Stimulated activated CD4-positive, alpha-beta T cell treated with anti-CD3 and anti-CD28 coated beads, Interleukin-15, amount 100 ng/mL, for 48 hours (primary cell): ENCODE measurements at regions not wholly inside any gene's neighbourhood (a gene's known extent, or its start where the extent isn't known, plus 50 kb on each side); places are given as distances from the start of the nearest gene placed in this dataset.

Experiments
- DNase-seq, 2 donors: peaks; one replicate each; pipeline ENCODE4 v3.0.0-alpha.2; 2020; ENCODE audit warnings: low read depth in 2 of 2

DNA sequence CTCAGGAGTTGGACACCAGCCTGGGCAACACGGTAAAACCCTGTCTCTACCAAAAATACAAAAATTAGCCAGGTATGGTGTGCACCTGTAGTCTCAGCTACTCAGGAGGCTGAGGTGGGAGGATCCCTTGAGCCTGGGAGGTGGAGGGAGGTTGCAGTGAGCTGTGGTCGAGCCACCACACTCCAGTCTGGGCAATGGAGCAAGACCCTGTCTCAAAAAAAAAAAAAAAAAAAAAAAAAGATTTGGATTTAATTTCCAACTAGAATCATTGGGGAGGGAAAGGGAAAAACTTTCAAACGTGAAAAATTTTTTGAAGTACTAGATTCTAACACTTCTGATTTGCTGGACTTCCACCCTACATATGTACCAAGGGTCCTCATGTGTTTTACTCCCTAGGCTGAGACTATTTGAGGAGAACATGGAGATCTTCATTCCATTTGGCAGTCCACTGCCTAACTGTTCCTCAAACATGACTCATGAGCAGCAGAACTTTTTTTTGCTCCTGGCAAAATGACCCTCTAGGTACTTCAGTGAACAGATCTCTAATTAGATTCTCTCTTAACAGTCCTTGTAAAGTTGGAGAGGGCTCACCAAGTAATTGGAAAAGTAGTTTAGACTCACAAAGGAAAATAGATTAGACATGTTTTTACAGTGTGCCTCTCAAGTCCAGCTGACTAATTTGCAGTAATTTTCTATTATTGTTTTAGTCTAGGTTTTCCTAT is 267.6 kb downstream of the METTL4 start:
- no peak for DNase-seq

DNA sequence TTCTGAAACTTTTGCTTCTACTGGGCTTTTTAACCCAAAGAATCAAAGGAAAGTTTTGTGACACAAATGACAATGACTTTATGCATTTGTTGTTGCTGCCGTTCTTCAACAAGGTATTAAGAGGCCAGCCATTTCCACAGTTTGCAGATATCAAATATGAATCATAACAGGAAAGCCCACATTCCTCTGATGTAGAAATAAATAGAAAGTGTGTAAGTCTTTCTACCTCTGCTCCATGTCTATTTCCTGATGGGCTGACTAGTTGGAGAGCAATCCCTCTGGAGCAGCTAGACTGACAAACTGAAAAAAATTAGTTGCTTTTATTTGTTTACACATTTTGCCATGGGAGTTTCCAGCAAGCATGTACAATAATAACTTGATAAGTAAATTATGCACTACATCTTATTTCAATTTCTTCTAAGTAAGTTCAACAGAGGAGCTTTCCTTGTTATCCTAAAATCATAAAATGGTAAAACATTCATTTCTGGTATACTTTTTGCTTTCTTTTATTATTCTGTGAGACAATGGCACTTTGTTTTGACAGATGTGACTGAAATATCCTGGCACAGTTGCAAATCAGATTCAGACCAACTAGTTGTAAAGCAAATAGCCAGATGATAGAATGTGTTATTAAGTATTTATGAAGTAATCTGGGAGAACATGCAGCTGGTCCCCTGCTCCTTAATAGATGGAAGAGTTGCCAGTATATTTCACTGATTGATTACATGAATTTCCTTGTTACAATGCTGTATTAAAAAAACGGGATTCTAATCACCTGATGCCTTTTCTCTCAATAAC is 266.7 kb downstream of the METTL4 start:
- DNase-seq = no peak

DNA sequence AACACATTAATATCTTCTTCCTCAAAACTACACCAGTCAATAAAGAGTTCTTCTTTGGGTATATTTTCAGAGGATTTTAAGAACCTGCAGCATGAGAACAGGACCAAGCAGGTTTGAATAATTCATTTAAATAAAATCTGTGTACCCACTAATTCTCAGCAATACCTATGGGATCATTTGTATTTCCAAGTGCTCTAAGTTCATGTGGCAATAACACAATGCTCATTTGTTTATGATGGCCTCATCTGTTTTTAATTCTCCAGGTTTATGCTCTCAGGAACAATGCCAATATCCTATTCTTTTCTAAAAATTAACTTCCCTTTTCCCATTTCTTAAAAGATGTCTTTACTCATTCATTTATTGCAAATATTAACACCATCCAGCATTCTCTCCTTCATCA is 264.7 kb downstream of the METTL4 start:
- no peak for DNase-seq

DNA sequence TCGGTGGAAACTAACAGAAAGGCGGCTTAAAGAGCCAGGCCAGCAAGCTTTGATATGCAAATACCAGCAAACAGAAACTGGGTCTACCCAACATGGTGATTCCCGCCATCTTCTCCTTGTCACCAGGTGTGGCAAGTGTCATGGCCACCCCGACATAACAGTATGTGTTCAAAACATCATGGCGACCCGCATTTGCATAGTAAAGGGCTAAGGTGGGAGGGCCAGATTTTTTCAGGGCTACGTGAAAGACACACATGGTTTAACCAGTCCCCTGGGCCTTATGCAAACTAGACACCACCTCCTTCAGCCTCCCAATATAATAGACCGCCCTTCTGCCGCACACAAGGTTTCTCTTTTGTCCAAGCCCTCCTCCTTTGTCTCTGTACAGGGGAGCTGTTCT is 260.4 kb downstream of the METTL4 start:
- DNase-seq = no peak

DNA sequence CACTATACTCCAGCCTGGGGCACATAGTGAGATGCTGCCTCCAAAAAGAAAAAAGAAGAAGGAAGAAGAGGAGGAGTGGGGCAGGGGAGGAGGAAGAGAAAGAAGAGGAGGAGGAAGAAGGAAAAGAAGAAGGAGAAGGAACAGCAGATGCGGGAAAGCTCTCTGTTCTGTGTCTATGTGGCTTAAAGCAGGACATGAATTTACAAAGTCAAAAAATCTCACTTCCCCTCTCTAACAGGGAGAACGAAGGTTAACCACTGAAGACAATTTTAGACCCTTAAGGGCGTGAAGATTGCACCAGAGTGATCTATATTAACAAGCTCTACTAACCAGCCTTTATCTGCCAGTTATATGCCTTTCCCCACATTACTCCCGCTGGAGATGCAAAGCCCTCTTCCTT is 258.9 kb downstream of the METTL4 start:
- no peak for DNase-seq

DNA sequence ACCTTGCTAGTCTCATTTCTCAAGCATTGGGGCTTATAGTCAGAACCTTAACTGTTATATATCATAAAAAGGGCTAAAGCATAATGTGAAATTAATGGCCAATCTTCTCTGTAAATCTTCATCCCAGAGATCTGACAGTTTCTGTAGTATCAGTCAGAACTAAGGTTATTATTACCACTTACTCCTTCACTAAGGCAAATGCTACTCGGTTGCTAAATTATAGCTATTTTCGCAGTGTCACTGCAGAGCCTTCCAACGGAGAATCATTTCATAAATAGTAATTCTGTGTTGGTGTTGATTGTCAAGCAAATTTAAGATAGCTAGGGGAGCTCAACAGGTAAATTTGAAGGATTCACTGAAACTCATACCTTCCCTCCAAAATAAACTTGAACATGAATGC is 258.0 kb downstream of the METTL4 start:
- no peak for DNase-seq

DNA sequence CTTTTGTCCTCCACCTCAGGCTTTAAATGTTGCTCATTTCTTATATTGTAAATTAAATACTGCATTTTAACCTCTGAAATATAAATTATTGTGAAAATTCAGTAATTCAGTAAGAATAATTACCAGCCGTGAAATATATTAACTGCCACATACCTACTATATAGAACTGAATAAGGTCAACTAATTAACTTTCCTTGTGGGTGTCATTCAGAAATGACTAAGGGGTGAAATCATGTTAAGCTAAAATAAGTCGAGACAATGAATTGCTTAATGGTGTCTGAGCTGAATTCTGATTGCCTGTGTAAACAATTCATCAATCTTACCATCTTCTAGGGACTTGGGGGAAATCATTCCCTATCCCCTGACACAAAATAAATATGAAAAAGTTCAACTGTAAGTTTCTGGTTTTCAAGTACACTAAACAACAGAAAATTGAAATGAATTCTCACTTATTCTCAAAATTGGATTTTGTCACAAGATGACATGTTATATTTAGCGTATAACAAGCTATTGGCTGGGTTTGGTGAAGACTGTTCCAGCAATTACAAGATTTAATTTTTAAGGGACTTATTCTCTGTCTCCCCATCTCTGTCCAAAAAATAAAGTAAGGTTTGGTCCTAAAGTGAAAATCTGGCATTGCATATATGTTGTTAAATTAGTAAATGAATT is 255.1 kb downstream of the METTL4 start:
- DNase-seq = no peak

DNA sequence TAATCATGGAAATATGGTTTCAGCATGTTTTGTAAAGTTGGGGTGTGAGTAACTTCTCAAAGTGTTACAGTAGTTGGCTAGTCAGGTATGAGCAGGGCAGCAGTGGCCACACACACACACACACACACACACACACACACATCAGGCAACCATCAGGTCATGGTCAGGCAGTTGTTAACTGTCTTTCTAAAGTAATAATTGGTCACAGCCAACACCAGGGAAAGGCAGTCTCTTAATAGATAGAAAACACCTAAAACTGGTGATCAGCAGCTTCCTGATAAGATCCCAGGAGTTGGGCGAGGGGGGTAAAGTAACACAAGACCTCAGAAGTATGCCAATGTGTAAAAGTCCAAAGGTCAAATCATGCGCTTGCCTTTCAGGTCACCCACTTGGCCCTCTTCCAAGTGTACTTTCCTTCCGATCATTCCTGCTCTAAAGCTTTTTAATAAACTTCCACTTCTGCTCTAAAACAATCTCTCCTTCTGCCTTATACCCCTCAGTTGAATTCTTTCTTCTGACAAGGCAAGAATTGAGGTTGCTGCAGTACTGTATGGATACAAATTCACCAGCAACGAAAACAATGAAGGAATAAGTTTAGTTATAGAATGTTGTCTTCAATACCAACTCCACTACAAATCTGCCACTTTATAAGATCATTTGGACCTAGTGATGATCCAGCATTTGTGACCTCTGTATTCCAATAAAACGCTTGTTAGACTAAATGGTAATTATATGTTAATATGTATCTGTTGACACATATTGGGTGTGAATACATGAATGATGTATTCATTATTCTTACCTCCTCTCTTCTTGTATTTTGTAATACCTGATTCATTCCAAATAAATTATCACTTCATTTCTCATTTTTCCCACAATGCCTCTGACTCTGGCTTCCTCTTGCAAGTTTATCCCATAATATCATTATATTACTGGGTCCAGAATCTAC is 254.3 kb downstream of the METTL4 start:
- no peak for DNase-seq

DNA sequence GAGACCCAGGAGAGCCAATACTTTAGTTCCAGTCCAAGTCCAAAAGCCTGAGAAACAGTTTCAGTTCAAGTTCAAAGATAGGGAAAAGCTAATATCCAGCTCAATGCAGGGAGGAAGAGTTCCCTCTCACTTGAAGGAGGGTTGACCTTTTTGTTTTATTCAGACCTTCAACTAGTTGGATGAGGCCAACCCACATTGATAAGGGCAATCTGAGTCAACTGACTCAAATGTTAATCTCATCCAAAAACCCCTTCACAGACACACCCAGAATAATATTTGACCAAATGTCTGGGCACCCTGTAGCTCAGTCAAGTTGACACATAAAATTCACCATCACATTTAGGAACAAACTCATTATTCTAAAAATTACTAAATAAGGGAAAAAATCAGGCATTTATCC is 246.8 kb downstream of the METTL4 start:
- no peak for DNase-seq

DNA sequence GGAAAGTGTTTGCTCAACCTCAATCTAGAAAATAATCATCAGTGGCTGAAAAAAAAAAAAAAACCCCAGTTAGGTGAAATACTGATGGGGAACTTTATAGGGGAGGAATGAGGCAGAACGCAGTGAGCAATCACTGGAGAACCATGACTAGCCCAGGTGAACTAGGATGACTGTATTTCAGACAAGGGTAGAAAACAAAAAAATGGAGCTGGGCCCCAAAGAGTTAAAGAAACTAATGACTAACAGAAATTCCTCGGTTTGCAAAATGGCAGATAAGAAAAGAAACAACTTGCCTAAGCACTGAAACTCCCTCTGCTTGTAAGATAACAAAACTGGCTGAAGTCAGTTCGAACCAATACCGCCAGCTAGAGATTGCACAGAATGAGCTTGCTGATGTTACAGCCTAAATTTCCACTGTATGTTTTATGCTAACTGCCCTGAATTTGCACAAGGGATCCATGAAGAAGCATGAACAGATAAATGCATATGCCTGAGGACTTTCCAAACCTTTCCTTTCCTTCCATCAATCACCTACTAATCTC is 245.9 kb downstream of the METTL4 start:
- no peak for DNase-seq

DNA sequence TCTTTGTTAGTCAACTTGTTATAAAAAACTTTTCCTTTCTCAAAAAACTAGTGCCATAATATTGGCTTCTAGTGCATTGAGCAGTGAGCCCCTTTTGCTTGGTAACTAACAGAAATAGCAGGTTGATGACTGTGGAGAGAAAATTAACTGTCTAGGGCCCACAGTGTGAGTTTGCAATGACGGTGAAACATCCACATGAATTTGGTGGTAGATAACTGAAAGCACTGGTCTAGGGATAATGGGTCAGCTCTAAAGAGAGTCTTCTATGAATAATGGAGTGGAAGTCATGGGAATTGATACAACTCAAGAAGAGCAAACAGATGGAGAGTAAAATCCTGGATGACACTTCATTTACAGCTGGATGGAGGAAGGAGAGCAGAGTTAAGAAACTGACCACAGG is 245.4 kb downstream of the METTL4 start:
- DNase-seq = no peak

DNA sequence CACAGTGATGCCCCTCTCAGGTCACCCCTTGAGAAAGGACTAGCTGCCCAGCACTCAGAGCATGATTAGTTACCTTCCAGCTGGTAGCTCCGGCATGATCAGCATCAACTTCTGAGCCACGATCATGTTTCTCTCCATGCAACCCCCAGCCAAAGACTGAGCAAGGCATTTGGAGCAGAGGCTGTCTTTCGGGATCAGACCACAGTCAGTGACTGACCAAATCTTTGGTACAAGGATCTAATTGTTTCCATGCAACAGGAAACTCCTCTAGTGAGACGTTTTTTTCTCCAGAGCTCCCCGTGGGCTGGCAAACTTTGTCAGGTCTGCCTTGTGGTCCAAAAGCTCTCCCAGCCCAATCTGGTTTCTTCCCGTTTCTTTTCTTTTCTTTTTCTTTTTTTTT is 244.3 kb downstream of the METTL4 start:
- no peak for DNase-seq

DNA sequence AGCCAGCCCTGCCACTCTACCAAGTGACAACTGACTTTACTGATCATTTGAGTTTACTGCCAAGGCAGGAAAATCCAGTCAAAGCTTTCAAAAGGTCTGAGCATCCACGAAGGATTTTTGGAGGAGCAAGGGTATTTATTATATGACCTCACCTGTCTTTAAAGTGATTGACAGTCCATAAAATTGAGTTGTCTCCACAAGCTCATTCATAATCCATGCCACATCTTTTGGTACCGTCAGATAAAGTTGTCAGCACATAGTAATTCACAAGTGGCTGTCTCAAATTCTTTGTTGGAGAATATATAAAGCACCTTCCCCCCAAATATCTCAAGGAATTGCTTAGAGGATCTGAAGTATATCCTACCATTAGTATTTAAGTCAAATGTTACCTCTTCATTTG is 240.5 kb downstream of the METTL4 start:
- no peak for DNase-seq

DNA sequence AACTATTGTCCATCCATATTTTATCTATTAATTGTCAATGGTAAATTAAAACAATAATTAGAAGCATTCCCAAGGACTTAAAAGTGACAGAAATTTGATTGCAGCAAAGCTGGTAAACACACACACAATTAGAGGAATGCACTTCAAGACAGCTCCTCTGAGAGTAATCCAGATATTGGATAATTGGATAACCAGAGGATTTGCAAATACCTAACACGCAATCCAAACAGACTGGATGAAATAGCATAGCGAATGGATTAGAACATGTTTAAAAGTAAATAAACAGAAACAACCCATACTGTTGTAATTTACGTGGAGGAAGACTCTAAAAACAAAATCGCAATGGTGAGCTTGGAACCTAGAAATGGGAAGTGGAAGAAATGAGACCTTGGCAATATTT is 239.8 kb downstream of the METTL4 start:
- DNase-seq = no peak

DNA sequence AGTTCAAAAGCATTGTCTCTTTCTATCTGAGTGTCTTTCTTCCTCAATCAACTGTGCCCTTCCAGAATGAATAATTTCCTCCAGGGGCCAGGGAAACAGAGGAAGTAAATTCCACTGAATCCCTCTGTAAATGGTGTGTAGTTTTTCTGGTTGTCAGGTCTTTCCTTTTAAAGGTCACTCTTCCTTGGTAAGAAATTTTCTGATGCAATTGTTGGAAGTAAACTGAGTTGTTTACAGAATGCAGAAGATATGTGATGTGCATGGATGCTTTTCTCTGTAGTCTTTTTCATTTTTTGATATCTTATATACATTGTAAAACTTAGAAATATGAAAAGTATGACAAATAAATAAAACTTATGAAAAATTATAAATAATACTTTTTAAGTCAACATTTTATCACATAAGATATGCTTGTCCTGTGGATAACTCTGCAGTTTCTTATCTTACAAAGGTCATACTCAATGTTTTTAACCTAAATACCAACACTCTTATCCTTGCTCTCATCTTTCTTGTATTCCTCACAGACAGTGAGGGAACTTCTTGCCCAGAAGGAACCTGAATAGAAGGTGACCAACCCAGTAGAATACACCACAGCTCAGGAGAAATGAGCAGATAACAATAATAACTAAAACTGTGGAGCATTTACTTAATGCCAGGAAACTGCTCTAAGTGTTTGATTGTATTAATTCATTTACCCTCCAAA is 234.5 kb downstream of the METTL4 start:
- no peak for DNase-seq

DNA sequence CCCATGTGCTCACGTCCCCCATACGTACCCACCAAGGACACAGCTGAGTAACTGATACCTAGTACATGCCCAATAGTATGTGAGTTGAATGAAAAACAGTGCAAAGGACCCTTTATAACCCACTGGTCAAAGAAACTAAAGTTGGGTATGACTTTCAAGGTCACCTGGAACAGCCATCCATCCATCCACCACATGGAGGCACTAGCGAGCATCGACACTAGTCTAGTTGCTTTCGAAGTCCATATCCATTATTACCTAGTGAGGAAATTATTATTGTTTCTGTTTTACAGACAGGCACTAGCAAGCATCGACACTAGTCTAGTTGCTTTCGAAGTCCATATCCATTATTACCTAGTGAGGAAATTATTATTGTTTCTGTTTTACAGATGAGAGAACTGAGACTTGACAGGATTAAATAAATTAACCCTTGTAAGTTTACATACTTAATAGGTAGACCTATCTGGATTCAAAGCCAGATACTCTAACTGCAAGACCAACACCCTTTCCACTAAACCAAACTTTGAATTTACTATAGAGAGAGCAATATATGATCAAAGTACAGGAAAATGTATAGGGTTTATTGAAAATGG is 233.7 kb downstream of the METTL4 start:
- DNase-seq = peak; percentile 3 to 5

DNA sequence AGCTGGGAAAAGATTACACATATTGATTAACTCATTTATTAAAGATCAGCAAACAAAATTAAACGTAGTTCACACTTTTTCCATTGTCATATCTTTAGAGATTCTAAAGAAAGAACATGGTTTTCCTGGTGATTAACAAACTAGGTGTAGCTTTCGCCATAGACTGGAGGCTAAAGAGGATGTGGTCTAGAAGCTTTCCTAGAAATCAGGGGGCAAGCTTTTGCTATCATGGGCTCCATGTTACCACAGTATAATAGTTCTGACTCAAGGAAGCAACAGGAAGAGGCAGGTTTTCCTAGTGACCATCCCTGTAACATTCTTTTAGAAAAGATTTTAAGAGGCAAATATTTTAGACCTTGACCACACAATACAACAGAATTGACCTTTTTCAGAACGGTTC is 232.7 kb downstream of the METTL4 start:
- no peak for DNase-seq

DNA sequence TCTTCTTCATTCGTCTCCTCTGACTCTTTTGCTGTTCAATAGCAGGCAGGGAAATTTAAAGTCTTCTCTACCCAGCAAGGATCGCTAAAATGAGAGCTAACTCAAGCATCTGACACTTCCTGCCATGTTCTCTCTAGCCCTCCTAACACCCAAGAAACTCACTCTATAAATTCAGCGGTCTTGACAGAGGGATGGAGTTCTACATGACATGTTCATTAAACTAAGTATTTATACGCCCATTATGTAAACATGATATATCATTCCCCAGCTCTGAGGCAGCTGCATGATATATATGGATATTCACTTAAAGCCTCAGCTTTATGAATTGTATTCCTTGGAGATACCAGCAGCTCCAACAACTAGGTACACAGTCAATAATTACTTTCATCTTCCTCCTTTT is 231.0 kb downstream of the METTL4 start:
- DNase-seq = no peak

DNA sequence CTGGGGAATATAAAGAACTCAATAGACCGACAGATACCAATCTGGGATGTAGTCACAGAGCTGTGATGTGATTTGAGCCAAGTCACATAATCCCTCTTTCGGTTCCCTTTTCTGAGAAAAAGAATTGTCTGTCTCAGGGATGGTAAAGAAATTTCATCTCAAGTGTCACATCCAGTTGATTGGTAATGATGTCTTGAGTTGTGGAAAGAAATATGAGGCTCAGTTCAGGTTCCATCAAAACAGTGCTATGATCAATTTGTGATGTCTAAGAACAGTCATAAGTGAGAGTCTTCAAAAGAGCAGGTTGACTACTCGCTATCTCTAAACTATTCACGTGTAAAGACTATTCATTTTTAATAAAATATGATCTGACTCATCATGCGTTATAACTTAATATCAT is 223.3 kb downstream of the METTL4 start:
- no peak for DNase-seq

DNA sequence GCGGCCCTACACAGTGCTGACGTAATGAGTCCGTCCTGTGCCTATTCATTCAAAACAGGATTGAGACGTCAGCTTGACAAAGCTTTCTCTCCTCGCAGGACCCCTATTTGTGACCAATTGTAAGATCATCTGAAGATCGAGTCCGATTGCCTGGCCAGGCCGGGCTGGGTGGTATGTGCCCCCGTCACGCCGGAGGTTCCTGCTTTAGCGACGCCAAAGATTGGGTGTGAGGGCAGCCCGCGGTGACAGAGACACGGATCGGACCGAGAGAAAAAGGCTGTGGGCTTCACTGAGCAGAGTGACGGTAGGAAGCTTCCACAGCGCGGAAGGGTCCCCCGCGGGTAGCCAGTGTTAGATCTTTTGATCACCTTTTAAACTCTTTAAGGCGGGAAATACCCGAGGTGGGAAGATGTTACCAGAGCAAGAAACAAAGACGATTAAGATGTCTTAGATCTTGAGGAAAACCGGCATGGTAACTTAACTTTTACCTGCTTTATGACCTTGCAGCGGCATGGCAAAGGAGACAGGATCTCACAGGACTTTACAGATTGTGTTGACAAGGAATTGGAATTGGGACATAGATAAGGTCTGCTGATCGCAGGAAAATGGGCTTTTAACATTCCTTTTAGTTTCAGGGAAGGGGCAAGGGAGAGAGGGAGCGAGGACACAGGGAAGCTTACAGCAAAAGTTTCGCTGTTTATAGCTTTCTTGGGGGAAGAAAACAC is 220.0 kb downstream of the METTL4 start:
- DNase-seq = no peak
